NCI-H2029 (cell line): ENCODE measurements at regions not wholly inside any gene's neighbourhood (a gene's known extent, or its start where the extent isn't known, plus 50 kb on each side); places are given as distances from the start of the nearest gene placed in this dataset.
"Not testable (repeated sequence)": the region's sequence is repeated elsewhere in the genome, so short reads cannot be mapped to it uniquely, and the experiment has no call there.

Experiments
- DNase-seq: peaks from one replicate; lab custom pipeline; 2025; lab: John Stamatoyannopoulos, UW

GRCh38 chr10:108095932-108096925, 931.7 kb upstream of the SORCS1 start:
- no peak for DNase-seq

- DNase-seq: no peak
Measured at GRCh38 chr10:108090476-108091215, 926.1 kb upstream of the SORCS1 start.

- DNase-seq: no peak
Measured at GRCh38 chr10:108086502-108086901, 922.0 kb upstream of the SORCS1 start.

- DNase-seq: no peak
Measured at GRCh38 chr10:108082596-108082995, 918.1 kb upstream of the SORCS1 start.

GRCh38 chr10:108078263-108078662, 913.8 kb upstream of the SORCS1 start:
- DNase-seq: no peak

- no peak for DNase-seq
Measured at GRCh38 chr10:108072466-108072865, 908.0 kb upstream of the SORCS1 start.

- DNase-seq: no peak
Measured at GRCh38 chr10:108070789-108071188, 906.3 kb upstream of the SORCS1 start.

- no peak for DNase-seq
Measured at GRCh38 chr10:108069096-108069495, 904.6 kb upstream of the SORCS1 start.

GRCh38 chr10:108064746-108065260, 900.3 kb upstream of the SORCS1 start:
- no peak for DNase-seq

- no peak for DNase-seq
Measured at GRCh38 chr10:108060246-108060645, 895.7 kb upstream of the SORCS1 start.

GRCh38 chr10:108055506-108055905, 891.0 kb upstream of the SORCS1 start:
- no peak for DNase-seq

GRCh38 chr10:108052981-108053380, 888.5 kb upstream of the SORCS1 start:
- no peak for DNase-seq

GRCh38 chr10:108051218-108051617, 886.7 kb upstream of the SORCS1 start:
- no peak for DNase-seq

GRCh38 chr10:108050626-108051025, 886.1 kb upstream of the SORCS1 start:
- DNase-seq: no peak

- no peak for DNase-seq
Measured at GRCh38 chr10:108049668-108050067, 885.2 kb upstream of the SORCS1 start.

GRCh38 chr10:108048898-108049297, 884.4 kb upstream of the SORCS1 start:
- no peak for DNase-seq

- no peak for DNase-seq
Measured at GRCh38 chr10:108039821-108040584, 875.5 kb upstream of the SORCS1 start.

GRCh38 chr10:108037061-108037460, 872.6 kb upstream of the SORCS1 start:
- no peak for DNase-seq

- DNase-seq: no peak
Measured at GRCh38 chr10:108036265-108036664, 871.8 kb upstream of the SORCS1 start.

GRCh38 chr10:108034829-108035228, 870.3 kb upstream of the SORCS1 start:
- DNase-seq: no peak

- not testable (repeated sequence) for DNase-seq
Measured at GRCh38 chr10:108033518-108033917, 869.0 kb upstream of the SORCS1 start.

- DNase-seq: no peak
Measured at GRCh38 chr10:108031505-108031904, 867.0 kb upstream of the SORCS1 start.
